GM12878 (cell line): ENCODE measurements at regions not wholly inside any gene's neighbourhood (a gene's known extent, or its start where the extent isn't known, plus 50 kb on each side); places are given as distances from the start of the nearest gene placed in this dataset.

Source experiments
- ATAC-seq: fragments of 200-7000 bp; cut with Tn5 transposase; 3 replicates; pipeline ENCODE4 v1.9.1; 2020; ENCODE audit warnings: mild to moderate bottlenecking, moderate library complexity
- BruUV-seq: library from RNA; stranded (reverse); fragments of 400-500 nt; replicated peaks from 2 replicates; lab custom pipeline; 2021; lab: Mats Ljungman, UMichigan
- CTCF ChIA-PET: fragments of 300-600 bp; sonication (Branson Sonifier 250); formaldehyde crosslinking; extraction: SDS; loops from one replicate; lab custom pipeline; 2021; ENCODE audit warnings: inconsistent platforms; lab: Yijun Ruan, JAX
- POLR2A ChIA-PET: fragments of 350-600 bp; formaldehyde crosslinking; extraction: SDS; loops from one replicate; lab custom pipeline; 2021; ENCODE audit warnings: inconsistent platforms; lab: Charles Lee
- RAD21 ChIA-PET: fragments of 300-600 bp; sonication (Branson Sonifier 250); formaldehyde crosslinking; loops from one replicate; lab custom pipeline; 2023; ENCODE audit warnings: antibody characterized with exemption; ENCODE audit not compliant: unreplicated experiment; lab: Charles Lee
- SMC1A ChIA-PET: fragments of 300-600 bp; sonication (Branson Sonifier 250); formaldehyde crosslinking; loops from one replicate; lab custom pipeline; 2023; ENCODE audit not compliant: unreplicated experiment, uncharacterized antibody; lab: Charles Lee
- DNase-seq: peaks from one replicate; pipeline ENCODE4 v3.0.0-alpha.2; 2011; ENCODE audit warnings: low read depth, low spot score
- FAIRE-seq: peaks from 3 replicates; lab custom pipeline; 2011; peaks lifted over from hg19 to GRCh38; lab: Jason Lieb, UNC
- H2AFZ ChIP-seq: 2 replicates; pipeline ENCODE4 v1.6.0; 2011; ENCODE audit warnings: low read depth, low read length, control low read depth; ENCODE audit not compliant: control insufficient read depth
- H3K27ac ChIP-seq: 2 replicates; pipeline ENCODE4 v1.5.1; 2011; ENCODE audit warnings: control low read depth; ENCODE audit not compliant: control insufficient read depth, insufficient read depth
- H3K27me3 ChIP-seq, 2 experiments: replicated peaks in 1 of 2; 2 replicates each; pipeline versions ENCODE4 v1.6.0 to v1.6.1; 2011; ENCODE audit warnings: low read length in 1 of 2; ENCODE audit not compliant: control insufficient read depth in 2 of 2, insufficient read depth in 2 of 2
- H3K36me3 ChIP-seq, 2 experiments: 2 replicates each; pipeline ENCODE4 v1.5.1; 2011; ENCODE audit warnings: low read length in 1 of 2; ENCODE audit not compliant: control insufficient read depth in 2 of 2, insufficient read depth in 2 of 2
- H3K4me1 ChIP-seq: 2 replicates; pipeline ENCODE4 v1.6.1; 2011; ENCODE audit warnings: mild to moderate bottlenecking, low read length, moderate library complexity, mixed read lengths; ENCODE audit not compliant: control insufficient read depth, insufficient read depth
- H3K4me2 ChIP-seq: 2 replicates; pipeline ENCODE4 v1.6.0; 2011; ENCODE audit warnings: control low read depth; ENCODE audit not compliant: control insufficient read depth, insufficient read depth
- H3K4me3 ChIP-seq: fragments of 200-600 bp; sonication (generic); 2 replicates; pipeline ENCODE4 v1.5.1; 2016
- H3K79me2 ChIP-seq: 2 replicates; pipeline ENCODE4 v1.6.0; 2011; ENCODE audit warnings: low read length; ENCODE audit not compliant: control insufficient read depth, insufficient read depth
- H3K9ac ChIP-seq: 2 replicates; pipeline ENCODE4 v1.8.0; 2011; ENCODE audit warnings: low read length, control low read depth, mixed read lengths; ENCODE audit not compliant: control insufficient read depth, insufficient read depth
- H3K9me3 ChIP-seq: replicated peaks from 3 replicates; pipeline ENCODE4 v1.5.1; 2011; ENCODE audit warnings: mild to moderate bottlenecking, low read length; ENCODE audit not compliant: control insufficient read depth, insufficient read depth
- H4K20me1 ChIP-seq: 2 replicates; pipeline ENCODE4 v1.6.0; 2011; ENCODE audit not compliant: control insufficient read depth, insufficient read depth
- BCL11A ChIP-seq: IDR thresholded peaks from 2 replicates; pipeline ENCODE4 v1.6.1; 2011; ENCODE audit warnings: low read depth, low read length
- ESRRA ChIP-seq: IDR thresholded peaks from 2 replicates; pipeline ENCODE4 v1.6.1; 2012; ENCODE audit warnings: mild to moderate bottlenecking, low read length, improper control_type of control experiment
- FOS ChIP-seq: IDR thresholded peaks from 3 replicates; pipeline ENCODE4 v1.6.1; 2011; ENCODE audit warnings: borderline replicate concordance; ENCODE audit not compliant: insufficient read length; ENCODE audit errors: extremely low read depth
- HDAC6 ChIP-seq: fragments of 200-600 bp; sonication (generic); IDR thresholded peaks from one replicate; pipeline ENCODE4 v1.8.0; 2017; ENCODE audit warnings: antibody characterized with exemption; ENCODE audit not compliant: unreplicated experiment
- KLF5 ChIP-seq: fragments of 450-650 bp; IDR thresholded peaks from 2 replicates; pipeline ENCODE4 v1.6.1; 2014; ENCODE audit warnings: mild to moderate bottlenecking; ENCODE audit not compliant: partially characterized antibody
- NFIC ChIP-seq: IDR thresholded peaks from 2 replicates; pipeline ENCODE4 v1.6.1; 2012; ENCODE audit warnings: low read depth, mild to moderate bottlenecking, inconsistent platforms, low read length, moderate library complexity
- NFXL1 ChIP-seq: fragments of 450-650 bp; IDR thresholded peaks from 2 replicates; pipeline ENCODE4 v1.6.1; 2017; ENCODE audit warnings: antibody characterized with exemption, mild to moderate bottlenecking, borderline replicate concordance
- NFYB ChIP-seq: IDR thresholded peaks from 2 replicates; pipeline ENCODE4 v1.6.1; 2011; ENCODE audit warnings: low read depth, mild to moderate bottlenecking, low read length, improper control_type of control experiment, moderate library complexity; ENCODE audit not compliant: insufficient read depth
- SP1 ChIP-seq: IDR thresholded peaks from one replicate; pipeline ENCODE4 v1.6.1; 2011; ENCODE audit warnings: low read depth, low read length
- TBL1XR1 ChIP-seq: IDR thresholded peaks from 2 replicates; pipeline ENCODE4 v1.6.1; 2012; ENCODE audit warnings: low read depth, low read length, improper control_type of control experiment
- ZNF622 ChIP-seq: fragments of 450-650 bp; IDR thresholded peaks from 2 replicates; pipeline ENCODE4 v1.6.1; 2017; ENCODE audit warnings: mild to moderate bottlenecking, inconsistent platforms
- WGBS: methylation state at CpG from one replicate; pipeline ENCODE4 v1.1.6; 2016; ENCODE audit warnings: low lambda C conversion rate; ENCODE audit not compliant: insufficient replicate concordance, insufficient coverage; ENCODE audit errors: missing lambda C conversion rate; 5-methylcytosine and 5-hydroxymethylcytosine counted together
- in situ Hi-C: fragments of 300-500 bp; cut with MboI; formaldehyde crosslinking; loops from 9 replicates; pipeline ENCODE4 v1.14.3; 2018; ENCODE audit warnings: mixed read lengths
- intact Hi-C: fragments of 100-400 bp; cut with micrococcal nuclease; formaldehyde crosslinking; loops from one replicate; pipeline ENCODE4 v1.14.2; 2022; ENCODE audit not compliant: unreplicated experiment
- TF ChIP-seq, protein P1 (sequence below): IDR thresholded peaks from 2 replicates; pipeline ENCODE4 v1.6.1; 2011; ENCODE audit warnings: low read depth, low read length, improper control_type of control experiment, borderline replicate concordance
- TF ChIP-seq, protein P2 (sequence below): fragments of 450-650 bp; conservative IDR thresholded peaks from 2 replicates; pipeline ENCODE4 v1.6.1; 2017; ENCODE audit warnings: mild to moderate bottlenecking, moderate library complexity
- TF ChIP-seq, protein P3 (sequence below): fragments of 450-650 bp; IDR thresholded peaks from 2 replicates; pipeline ENCODE4 v1.6.1; 2017; ENCODE audit warnings: mild to moderate bottlenecking
- TF ChIP-seq, protein P4 (sequence below): IDR thresholded peaks from 2 replicates; pipeline ENCODE4 v1.6.1; 2012; ENCODE audit warnings: improper control_type of control experiment, low read depth, low read length; ENCODE audit not compliant: insufficient replicate concordance

DNA sequence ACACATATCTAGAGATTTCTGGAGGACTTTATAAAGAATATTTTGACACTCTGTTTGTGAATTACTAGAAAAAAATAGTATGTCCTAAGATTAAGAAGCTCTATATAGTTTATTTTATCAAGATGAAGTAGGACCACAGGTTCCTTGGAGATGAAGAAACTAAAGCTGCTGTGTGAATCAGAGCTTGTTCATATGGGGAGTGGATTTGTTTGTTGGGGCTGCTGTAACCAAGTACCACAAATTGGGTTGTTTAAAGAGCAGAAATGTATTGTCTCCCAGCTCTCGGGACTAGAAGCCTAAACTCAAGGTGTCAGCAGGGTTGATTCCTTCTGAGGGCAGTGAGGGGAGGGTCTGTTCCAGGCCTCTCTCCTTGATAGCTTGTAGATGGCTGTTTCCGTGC is 270.6 kb upstream of the UMPS start:
- ChIA-PET SMC1A (interaction anchor here (0.9 to 2.2 kb wide), 3 partner anchors 9 to 108 kb away, joined by 3 to 6 read pairs (median 4); no protein-coding TSS in a partner anchor), RAD21 (no interaction called here), POLR2A (no interaction called here), CTCF (interaction anchor here (0.8 to 4.3 kb wide), 5 partner anchors 9 to 112 kb away, joined by 3 to 40 read pairs (median 7); no protein-coding TSS in a partner anchor)
- no peak overlapping the region for H3K27ac ChIP-seq
- ATAC-seq (no peak), FAIRE-seq (no peak), DNase-seq (no peak)
- no peak overlapping the region for H2AFZ ChIP-seq
- in situ Hi-C loops = loop anchor here (10.0 kb wide), 1 partner anchor 445 kb away; no protein-coding TSS in a partner anchor
- 0% methylated on average over 2 of the region's 2 CpGs for WGBS
- BruUV-seq = no TSS peak
- intact Hi-C loops = no loop called here
- H3K4me2 ChIP-seq = no peak overlapping the region
- no peaks in the 10 kb centered on the region for H3K4me1 ChIP-seq
- no peak overlapping the region for H3K9ac ChIP-seq
- no peaks in the 10 kb centered on the region for H3K9me3 ChIP-seq
- H4K20me1 ChIP-seq = no peaks in the 10 kb centered on the region
- no peak overlapping the region for H3K4me3 ChIP-seq
- no peaks in the 10 kb centered on the region for H3K36me3 ChIP-seq
- H3K27me3 ChIP-seq = no peaks in the 10 kb centered on the region; a peak in 1 of 4 replicates
- no peaks in the 10 kb centered on the region for H3K79me2 ChIP-seq
- TF ChIP-seq ESRRA = no peak
- TF ChIP-seq, protein P1, sequence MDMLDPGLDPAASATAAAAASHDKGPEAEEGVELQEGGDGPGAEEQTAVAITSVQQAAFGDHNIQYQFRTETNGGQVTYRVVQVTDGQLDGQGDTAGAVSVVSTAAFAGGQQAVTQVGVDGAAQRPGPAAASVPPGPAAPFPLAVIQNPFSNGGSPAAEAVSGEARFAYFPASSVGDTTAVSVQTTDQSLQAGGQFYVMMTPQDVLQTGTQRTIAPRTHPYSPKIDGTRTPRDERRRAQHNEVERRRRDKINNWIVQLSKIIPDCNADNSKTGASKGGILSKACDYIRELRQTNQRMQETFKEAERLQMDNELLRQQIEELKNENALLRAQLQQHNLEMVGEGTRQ = no peak
- TF ChIP-seq, protein P2, sequence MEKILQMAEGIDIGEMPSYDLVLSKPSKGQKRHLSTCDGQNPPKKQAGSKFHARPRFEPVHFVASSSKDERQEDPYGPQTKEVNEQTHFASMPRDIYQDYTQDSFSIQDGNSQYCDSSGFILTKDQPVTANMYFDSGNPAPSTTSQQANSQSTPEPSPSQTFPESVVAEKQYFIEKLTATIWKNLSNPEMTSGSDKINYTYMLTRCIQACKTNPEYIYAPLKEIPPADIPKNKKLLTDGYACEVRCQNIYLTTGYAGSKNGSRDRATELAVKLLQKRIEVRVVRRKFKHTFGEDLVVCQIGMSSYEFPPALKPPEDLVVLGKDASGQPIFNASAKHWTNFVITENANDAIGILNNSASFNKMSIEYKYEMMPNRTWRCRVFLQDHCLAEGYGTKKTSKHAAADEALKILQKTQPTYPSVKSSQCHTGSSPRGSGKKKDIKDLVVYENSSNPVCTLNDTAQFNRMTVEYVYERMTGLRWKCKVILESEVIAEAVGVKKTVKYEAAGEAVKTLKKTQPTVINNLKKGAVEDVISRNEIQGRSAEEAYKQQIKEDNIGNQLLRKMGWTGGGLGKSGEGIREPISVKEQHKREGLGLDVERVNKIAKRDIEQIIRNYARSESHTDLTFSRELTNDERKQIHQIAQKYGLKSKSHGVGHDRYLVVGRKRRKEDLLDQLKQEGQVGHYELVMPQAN = no peak
- no peak for TF ChIP-seq KLF5
- no peak for TF ChIP-seq BCL11A
- TF ChIP-seq SP1 = no peak
- TF ChIP-seq FOS = no peak
- no peak for TF ChIP-seq NFXL1
- TF ChIP-seq TBL1XR1 = no peak
- no peak for TF ChIP-seq HDAC6
- no peak for TF ChIP-seq ZNF622
- TF ChIP-seq, protein P3, sequence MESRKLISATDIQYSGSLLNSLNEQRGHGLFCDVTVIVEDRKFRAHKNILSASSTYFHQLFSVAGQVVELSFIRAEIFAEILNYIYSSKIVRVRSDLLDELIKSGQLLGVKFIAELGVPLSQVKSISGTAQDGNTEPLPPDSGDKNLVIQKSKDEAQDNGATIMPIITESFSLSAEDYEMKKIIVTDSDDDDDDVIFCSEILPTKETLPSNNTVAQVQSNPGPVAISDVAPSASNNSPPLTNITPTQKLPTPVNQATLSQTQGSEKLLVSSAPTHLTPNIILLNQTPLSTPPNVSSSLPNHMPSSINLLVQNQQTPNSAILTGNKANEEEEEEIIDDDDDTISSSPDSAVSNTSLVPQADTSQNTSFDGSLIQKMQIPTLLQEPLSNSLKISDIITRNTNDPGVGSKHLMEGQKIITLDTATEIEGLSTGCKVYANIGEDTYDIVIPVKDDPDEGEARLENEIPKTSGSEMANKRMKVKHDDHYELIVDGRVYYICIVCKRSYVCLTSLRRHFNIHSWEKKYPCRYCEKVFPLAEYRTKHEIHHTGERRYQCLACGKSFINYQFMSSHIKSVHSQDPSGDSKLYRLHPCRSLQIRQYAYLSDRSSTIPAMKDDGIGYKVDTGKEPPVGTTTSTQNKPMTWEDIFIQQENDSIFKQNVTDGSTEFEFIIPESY = no peak
- no peak for TF ChIP-seq NFIC
- no peak for TF ChIP-seq NFYB
- TF ChIP-seq, protein P4, sequence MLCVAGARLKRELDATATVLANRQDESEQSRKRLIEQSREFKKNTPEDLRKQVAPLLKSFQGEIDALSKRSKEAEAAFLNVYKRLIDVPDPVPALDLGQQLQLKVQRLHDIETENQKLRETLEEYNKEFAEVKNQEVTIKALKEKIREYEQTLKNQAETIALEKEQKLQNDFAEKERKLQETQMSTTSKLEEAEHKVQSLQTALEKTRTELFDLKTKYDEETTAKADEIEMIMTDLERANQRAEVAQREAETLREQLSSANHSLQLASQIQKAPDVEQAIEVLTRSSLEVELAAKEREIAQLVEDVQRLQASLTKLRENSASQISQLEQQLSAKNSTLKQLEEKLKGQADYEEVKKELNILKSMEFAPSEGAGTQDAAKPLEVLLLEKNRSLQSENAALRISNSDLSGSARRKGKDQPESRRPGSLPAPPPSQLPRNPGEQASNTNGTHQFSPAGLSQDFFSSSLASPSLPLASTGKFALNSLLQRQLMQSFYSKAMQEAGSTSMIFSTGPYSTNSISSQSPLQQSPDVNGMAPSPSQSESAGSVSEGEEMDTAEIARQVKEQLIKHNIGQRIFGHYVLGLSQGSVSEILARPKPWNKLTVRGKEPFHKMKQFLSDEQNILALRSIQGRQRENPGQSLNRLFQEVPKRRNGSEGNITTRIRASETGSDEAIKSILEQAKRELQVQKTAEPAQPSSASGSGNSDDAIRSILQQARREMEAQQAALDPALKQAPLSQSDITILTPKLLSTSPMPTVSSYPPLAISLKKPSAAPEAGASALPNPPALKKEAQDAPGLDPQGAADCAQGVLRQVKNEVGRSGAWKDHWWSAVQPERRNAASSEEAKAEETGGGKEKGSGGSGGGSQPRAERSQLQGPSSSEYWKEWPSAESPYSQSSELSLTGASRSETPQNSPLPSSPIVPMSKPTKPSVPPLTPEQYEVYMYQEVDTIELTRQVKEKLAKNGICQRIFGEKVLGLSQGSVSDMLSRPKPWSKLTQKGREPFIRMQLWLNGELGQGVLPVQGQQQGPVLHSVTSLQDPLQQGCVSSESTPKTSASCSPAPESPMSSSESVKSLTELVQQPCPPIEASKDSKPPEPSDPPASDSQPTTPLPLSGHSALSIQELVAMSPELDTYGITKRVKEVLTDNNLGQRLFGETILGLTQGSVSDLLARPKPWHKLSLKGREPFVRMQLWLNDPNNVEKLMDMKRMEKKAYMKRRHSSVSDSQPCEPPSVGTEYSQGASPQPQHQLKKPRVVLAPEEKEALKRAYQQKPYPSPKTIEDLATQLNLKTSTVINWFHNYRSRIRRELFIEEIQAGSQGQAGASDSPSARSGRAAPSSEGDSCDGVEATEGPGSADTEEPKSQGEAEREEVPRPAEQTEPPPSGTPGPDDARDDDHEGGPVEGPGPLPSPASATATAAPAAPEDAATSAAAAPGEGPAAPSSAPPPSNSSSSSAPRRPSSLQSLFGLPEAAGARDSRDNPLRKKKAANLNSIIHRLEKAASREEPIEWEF = no peak
